ENCODE measurements at regions not wholly inside any gene's neighbourhood (a gene's known extent, or its start where the extent isn't known, plus 50 kb on each side); places are given as distances from the start of the nearest gene placed in this dataset.

GRCh38 chr18:78792736-78793135, 186.9 kb upstream of the SALL3 start:
- no peak overlapping the region for H3K4me3 ChIP-seq (ENCODE audit: low read depth, low read length)
- no peak for TF ChIP-seq CTCF (IDR thresholded peaks at IDR 0.05; ENCODE audit: low read depth, low read length)

GRCh38 chr18:78793313-78794070, 186.1 kb upstream of the SALL3 start:
- TF ChIP-seq CTCF (IDR thresholded peaks at IDR 0.05; ENCODE audit: low read depth, low read length), result no peak
- H3K4me3 ChIP-seq (ENCODE audit: low read depth, low read length), result no peak overlapping the region

- H3K4me3 ChIP-seq (ENCODE audit: low read depth, low read length), result no peak overlapping the region
- no peak for TF ChIP-seq CTCF (IDR thresholded peaks at IDR 0.05; ENCODE audit: low read depth, low read length)
Measured at GRCh38 chr18:78794071-78794430, 185.6 kb upstream of the SALL3 start.

- TF ChIP-seq CTCF (IDR thresholded peaks at IDR 0.05; ENCODE audit: low read depth, low read length), result no peak
- H3K4me3 ChIP-seq (ENCODE audit: low read depth, low read length), result no peak overlapping the region
Measured at GRCh38 chr18:78796693-78797455, 182.7 kb upstream of the SALL3 start.

- H3K4me3 ChIP-seq (ENCODE audit: low read depth, low read length), result no peak overlapping the region
- TF ChIP-seq CTCF (IDR thresholded peaks at IDR 0.05; ENCODE audit: low read depth, low read length), result no peak
Measured at GRCh38 chr18:78797499-78797898, 182.1 kb upstream of the SALL3 start.

- H3K4me3 ChIP-seq (ENCODE audit: low read depth, low read length), result no peak overlapping the region
- no peak for TF ChIP-seq CTCF (IDR thresholded peaks at IDR 0.05; ENCODE audit: low read depth, low read length)
Measured at GRCh38 chr18:78798402-78799175, 181.0 kb upstream of the SALL3 start.
